Activated CD8-positive, alpha-beta memory T cell treated with anti-CD3 and anti-CD28 coated beads, Interleukin-2, amount 50 U/mL, for 24 hours (primary cell): ENCODE measurements at regions not wholly inside any gene's neighbourhood (a gene's known extent, or its start where the extent isn't known, plus 50 kb on each side); places are given as distances from the start of the nearest gene placed in this dataset.
"Not testable (repeated sequence)": the region's sequence is repeated elsewhere in the genome, so short reads cannot be mapped to it uniquely, and the experiment has no call there.

Experiments used
- DNase-seq: peaks from one replicate; pipeline ENCODE4 v3.0.0-alpha.2; 2020; ENCODE audit errors: extremely low read depth

DNA sequence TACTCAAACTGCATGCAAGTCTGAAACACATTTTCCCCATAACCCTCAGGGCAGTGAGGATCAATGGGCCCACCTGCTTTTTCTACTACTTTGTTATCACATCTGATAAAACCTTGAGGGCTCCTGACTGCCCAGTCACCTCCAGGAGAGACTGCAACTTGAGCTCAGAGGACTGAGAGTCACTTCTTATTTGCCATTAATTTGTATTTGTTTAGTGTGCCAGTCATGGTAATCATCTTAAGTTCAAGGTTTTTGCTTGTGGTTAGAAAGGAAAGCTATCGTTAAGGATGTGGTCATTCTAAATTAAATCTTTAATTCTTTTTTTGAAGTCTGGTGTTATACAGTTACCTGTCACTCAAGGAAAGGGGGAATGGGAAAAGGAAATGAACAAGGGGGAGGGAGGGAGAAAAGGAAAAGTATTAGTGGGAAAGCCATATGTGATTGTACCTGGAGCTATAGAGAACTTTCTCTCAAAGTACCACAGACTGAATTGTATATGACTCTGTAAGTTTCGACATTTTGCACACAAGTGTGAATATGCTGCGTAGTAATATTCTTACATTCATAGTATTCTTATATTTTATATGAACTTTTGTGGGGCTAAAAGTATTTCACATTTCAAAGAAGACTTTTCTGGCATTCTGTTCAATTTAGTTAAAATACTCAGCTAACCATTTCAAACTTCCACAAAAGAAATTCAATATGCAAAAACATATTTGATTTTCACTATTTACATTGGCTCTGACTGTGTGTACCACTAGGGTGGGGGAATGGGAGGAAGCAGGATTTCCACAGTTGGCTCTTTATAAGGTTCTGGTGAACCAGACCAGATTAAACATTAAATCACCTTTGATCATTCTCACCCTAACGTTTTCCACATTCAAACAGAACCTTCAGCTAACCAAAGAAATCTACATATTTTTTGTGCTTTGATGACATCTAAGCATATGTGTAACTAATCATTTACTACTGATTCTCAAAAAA, 166.5 kb upstream of the ATP11B start:
- DNase-seq, result no peak

DNA sequence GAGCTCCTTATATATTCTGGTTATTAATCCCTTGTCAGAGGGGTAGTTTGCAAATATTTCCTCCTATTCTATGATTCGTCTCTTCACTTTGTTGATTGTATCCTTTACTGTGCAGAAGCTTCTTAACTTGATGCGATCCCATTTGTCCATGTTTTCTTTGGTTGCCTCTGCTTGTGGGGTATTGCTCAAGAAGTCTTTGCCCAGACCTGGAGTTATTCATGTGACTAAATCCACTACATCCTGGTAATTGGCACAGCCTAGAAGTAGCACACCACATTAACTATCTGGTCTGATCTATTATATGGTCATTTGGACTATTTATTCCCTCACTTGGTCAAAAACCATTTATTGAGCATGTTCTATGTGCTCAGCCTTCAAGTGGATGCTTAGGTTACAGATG, 164.8 kb upstream of the ATP11B start:
- DNase-seq, result no peak

DNA sequence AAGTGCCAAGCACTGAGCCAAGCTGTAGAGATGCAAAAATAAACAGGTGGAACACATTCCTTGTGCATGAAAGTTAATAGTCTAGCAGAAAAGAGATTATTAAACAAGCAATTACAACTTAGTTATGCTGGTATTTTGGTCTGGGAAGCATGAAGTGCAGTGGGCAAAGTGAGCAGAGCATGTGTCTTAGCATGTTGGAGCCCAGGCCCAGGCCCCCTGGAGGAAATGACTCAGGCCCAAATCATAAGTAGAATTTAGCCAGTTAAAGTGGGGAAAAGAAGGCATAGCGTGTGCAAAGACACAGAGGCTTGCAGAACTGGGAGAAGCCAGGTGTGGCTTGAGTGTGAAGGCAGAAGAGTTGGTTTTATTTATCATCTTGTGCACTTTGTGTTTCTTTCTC, 163.8 kb upstream of the ATP11B start:
- DNase-seq, result no peak

- DNase-seq, result no peak
These were observed 161.9 kb upstream of the ATP11B start for GRCh38 chr3:182631183-182632076.

DNA sequence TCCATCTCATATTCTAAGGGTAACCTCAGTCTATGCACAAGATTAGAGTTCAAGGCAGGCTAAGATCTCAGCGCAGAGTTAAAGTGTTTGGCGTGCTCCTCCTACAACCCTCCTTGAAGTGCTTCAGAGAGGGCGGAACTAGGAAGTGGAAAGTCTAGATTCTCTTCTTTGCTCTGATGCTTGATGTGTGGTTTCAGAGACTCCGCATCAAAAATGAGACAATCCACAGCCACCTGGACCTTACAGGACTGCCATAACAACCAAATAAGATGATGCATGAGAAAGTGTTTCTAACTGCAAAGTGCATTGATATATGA, 161.3 kb upstream of the ATP11B start:
- DNase-seq, result no peak

- no peak for DNase-seq
These were observed 160.1 kb upstream of the ATP11B start for GRCh38 chr3:182633186-182633585.

DNA sequence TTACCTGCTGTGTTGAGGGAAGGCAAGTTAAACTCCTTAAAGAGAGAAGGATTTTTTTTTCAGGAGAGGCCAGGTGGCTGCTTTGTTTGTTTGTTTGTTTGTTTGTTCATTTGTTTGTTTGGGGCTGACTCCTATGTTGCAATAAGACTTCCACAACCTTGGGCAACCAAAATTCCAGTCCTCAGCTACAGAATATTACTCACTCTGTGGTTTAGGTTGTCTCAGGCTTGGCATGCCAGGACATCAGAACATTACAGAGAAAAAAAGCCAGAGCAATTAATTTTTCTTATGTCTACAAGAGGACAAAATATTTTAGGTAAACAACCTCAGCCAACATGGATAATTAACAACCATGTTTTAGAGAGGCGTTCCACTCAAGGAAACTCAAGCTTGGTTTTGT, 156.7 kb upstream of the ATP11B start:
- DNase-seq, result no peak

DNA sequence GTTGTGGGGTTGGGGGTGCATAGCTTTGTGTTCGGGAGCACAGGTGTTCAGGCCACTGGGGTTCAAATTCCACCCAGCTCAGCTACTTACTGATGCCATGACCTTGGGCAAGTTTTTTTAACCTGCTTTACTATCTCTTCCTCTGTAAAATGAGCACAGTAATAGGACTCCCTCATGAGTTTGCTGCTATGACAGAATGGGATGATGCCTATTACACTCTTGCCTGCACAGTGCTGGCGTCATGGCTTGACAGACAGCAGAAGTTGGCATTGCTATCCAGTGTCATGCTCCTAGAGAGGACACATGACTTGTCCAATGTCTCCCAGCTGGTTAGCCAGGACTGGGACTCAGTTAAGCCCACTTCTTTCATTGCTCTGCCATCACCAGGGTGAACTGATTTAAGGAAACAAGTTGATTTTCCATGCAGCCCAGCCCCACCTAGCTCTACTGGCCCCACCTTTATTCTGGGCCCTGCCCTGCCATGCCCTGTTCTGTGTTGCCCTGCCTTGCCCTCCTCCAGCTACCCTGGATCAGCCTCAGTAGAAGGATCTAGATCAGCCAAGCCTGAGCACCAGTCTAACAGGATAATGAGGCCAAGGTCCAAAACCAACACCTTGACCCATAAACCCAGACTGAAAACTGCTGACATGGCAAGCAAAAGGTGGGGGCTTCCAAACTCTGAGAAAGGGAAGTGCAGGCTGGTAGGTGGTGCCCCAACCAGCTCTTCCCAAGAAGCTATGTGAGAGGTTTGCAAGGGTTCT, 155.8 kb upstream of the ATP11B start:
- DNase-seq, result no peak

- no peak for DNase-seq
These were observed 149.3 kb upstream of the ATP11B start for GRCh38 chr3:182644013-182644412.

- DNase-seq, result peak; percentile 0
These were observed 148.4 kb upstream of the ATP11B start for GRCh38 chr3:182644790-182645433.

GRCh38 chr3:182650568-182651128, 142.7 kb upstream of the ATP11B start:
- no peak for DNase-seq

DNA sequence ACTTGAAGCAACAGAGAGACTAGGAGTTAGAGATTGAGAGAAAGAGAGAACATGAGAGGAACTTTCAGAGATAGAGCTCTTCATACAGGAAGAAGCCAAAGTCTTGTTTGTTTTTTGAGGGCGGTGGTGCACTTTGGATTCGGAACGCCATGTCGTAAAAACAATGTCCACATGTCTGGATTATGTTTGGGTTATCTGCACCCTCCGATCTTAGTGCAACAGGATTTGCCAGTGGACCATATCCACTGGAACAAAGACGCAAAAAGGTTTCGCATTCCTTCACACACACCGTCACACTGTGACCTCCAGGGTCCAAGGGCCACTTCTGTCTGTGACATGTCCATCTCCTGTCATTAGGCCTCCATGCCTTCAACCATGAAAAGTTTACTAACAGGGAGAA, 141.8 kb upstream of the ATP11B start:
- no peak for DNase-seq

- DNase-seq, result not testable (repeated sequence)
These were observed 140.2 kb upstream of the ATP11B start for GRCh38 chr3:182653065-182653464.

- no peak for DNase-seq
These were observed 124.8 kb upstream of the ATP11B start for GRCh38 chr3:182668541-182668940.

DNA sequence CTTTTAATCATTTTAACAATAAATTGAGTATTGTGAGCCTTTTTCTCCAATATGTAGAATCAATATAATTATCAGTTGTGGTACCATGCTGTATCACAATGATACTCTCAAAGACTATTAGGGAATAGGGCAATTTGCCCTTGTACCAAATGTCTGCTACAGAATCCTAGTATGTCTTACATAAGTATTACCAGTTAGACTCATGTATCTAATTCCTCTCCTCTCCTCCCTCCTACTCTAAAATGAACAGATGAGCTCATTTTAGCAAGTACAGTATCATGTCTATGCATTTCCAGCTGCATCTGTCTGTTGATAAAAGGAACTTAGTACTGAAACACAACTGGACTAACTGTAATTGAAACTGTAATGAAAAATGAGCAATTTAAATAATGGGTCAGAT, 124.3 kb upstream of the ATP11B start:
- no peak for DNase-seq

GRCh38 chr3:182671541-182671940, 121.8 kb upstream of the ATP11B start:
- no peak for DNase-seq

DNA sequence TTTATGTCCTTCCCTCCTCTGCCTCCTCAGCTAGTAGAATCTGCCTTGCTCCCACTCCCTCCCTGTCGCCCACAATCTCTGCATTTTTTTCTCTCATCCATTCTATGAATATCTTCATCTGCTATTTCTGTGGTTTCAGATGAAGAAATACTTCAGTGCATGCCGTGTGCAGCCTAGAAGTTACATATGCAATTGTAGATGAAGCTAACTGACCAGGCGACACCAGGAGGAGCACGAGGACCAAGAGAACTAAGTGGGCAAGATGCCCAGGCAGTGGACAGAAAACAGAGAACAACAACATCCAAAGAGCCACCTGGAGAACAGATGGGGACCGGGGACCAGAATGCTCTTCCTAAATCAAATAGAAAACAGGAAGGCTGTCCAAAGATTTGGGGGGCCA, 121.4 kb upstream of the ATP11B start:
- DNase-seq, result no peak

DNA sequence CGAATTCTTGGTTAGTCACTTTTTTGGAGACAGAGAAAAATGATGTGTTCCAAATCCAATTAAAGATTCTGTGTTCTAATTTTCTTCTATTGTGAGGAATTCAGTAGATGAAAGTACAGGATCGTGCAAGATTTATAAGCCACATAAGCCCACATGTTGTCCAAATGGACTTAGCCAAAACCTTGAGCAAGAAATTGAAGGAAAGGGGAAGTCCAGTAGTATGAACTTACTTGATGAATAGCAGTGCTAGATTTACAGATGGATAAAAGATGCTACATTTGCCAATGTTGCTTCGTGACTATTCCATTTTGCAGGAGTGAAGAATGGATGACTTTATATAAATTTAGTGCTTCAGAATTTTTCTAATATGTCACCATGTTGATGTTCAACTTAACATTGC, 120.0 kb upstream of the ATP11B start:
- DNase-seq, result no peak

- DNase-seq, result peak; percentile 10
These were observed 110.8 kb upstream of the ATP11B start for GRCh38 chr3:182682263-182683241.

DNA sequence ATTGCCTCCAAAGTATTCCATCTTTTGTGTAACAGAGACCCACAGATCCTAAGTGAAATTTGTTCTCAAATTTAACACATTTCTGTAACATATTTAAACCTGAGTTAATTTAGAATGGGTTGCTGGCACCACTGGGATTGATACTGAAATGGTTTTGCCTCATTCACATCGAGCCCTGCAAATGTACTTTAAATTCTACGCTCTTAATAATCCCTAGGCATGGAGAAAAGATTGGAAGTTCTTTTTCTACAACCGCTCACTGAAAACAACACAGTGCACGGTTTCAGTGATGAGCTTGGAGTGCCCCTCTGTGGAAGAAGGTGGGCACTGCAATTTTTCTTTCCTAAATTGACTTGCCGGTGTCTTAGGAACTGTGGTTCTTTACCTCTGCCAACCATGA, 109.9 kb upstream of the ATP11B start:
- DNase-seq, result no peak
